ENCODE measurements at regions not wholly inside any gene's neighbourhood (a gene's known extent, or its start where the extent isn't known, plus 50 kb on each side); places are given as distances from the start of the nearest gene placed in this dataset.

DNA sequence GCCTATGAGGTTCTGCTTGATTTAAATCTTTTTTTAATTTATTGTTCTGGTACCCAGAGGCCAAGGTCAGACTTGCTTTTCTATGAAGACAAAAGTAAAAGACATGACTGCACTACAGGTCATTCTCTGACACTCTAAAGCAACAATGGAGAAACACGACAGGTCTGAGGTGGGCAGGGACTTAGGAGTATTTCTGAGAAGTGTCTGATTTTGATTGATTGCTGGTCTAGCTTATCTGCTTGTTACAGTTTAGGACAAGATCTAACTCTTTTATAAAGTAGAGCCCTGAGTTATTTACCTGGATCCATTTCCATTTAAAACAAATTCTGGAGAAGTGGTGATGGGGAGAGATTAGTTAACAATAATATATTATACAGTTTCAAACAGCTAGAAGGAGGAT, 115.2 kb upstream of the STT3B start:
- TF ChIP-seq, protein P1, sequence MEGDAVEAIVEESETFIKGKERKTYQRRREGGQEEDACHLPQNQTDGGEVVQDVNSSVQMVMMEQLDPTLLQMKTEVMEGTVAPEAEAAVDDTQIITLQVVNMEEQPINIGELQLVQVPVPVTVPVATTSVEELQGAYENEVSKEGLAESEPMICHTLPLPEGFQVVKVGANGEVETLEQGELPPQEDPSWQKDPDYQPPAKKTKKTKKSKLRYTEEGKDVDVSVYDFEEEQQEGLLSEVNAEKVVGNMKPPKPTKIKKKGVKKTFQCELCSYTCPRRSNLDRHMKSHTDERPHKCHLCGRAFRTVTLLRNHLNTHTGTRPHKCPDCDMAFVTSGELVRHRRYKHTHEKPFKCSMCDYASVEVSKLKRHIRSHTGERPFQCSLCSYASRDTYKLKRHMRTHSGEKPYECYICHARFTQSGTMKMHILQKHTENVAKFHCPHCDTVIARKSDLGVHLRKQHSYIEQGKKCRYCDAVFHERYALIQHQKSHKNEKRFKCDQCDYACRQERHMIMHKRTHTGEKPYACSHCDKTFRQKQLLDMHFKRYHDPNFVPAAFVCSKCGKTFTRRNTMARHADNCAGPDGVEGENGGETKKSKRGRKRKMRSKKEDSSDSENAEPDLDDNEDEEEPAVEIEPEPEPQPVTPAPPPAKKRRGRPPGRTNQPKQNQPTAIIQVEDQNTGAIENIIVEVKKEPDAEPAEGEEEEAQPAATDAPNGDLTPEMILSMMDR (IDR thresholded peaks at IDR 0.05 in 2 of 3, conservative IDR thresholded peaks at IDR 0.05 in 1 of 3; ENCODE audit: borderline replicate concordance in 1 of 3, insufficient read depth in 1 of 3, low read depth in 2 of 3, low read length in 2 of 3) = no peak
- TF ChIP-seq SP1 (IDR thresholded peaks at IDR 0.05; ENCODE audit: low read depth) = no peak
- TF ChIP-seq SRF (IDR thresholded peaks at IDR 0.05; ENCODE audit: low read depth) = no peak
- no peak for TF ChIP-seq TCF7L2 (IDR thresholded peaks at IDR 0.05; ENCODE audit: borderline replicate concordance, extremely low read depth, insufficient read depth, insufficient read length)
- TF ChIP-seq EZH2phosphoT487 (IDR thresholded peaks at IDR 0.05; ENCODE audit: borderline replicate concordance) = no peak
- TF ChIP-seq EZH2 (IDR thresholded peaks at IDR 0.05) = no peak
- TF ChIP-seq POLR2A (IDR thresholded peaks at IDR 0.05; ENCODE audit: borderline replicate concordance, extremely low read depth, insufficient read depth, insufficient read length) = no peak
- no peak for TF ChIP-seq POLR2AphosphoS5 (IDR thresholded peaks at IDR 0.05; ENCODE audit: low read depth, low read length)
- no peak for TF ChIP-seq RAD21 (IDR thresholded peaks at IDR 0.05; ENCODE audit: low read depth)
- TF ChIP-seq REST (IDR thresholded peaks at IDR 0.05; ENCODE audit: low read depth) = no peak
- TF ChIP-seq FOSL1 (IDR thresholded peaks at IDR 0.05; ENCODE audit: low read depth) = no peak
- TF ChIP-seq JUND (IDR thresholded peaks at IDR 0.05) = no peak
- TF ChIP-seq YY1 (IDR thresholded peaks at IDR 0.05; ENCODE audit: extremely low read depth, insufficient replicate concordance, low read depth, low read length) = no peak

Measured in HCT116 (cell line).